ENCODE measurements at regions not wholly inside any gene's neighbourhood (a gene's known extent, or its start where the extent isn't known, plus 50 kb on each side); places are given as distances from the start of the nearest gene placed in this dataset.

GRCh38 chr2:149899390-149899789 lies 311.8 kb upstream of the MMADHC start:
- TF ChIP-seq POLR2AphosphoS5 (IDR thresholded peaks at IDR 0.05; ENCODE audit: control insufficient read depth, insufficient read depth, low read depth, low read length) (no peak), MAZ (CRISPR knock-in tag; conservative IDR thresholded peaks at IDR 0.05 in 1 of 2, IDR thresholded peaks at IDR 0.05 in 1 of 2) (no peak), ATF6 (CRISPR knock-in tag; IDR thresholded peaks at IDR 0.05) (no peak), ZFP30 (CRISPR knock-in tag; IDR thresholded peaks at IDR 0.05; ENCODE audit: borderline replicate concordance) (no peak), CTCF (IDR thresholded peaks at IDR 0.05 in 2 of 3, conservative IDR thresholded peaks at IDR 0.05 in 1 of 3; ENCODE audit: insufficient read depth in 2 of 3, low read depth in 1 of 3, low read length in 3 of 3) (no peak), ZBTB11 (CRISPR knock-in tag; IDR thresholded peaks at IDR 0.05) (no peak), BCL6 (CRISPR knock-in tag; IDR thresholded peaks at IDR 0.05) (no peak), EZH2 (IDR thresholded peaks at IDR 0.05; ENCODE audit: borderline replicate concordance, low read depth, low read length) (no peak), YY1 (IDR thresholded peaks at IDR 0.05; ENCODE audit: borderline replicate concordance in 1 of 3, control insufficient read depth in 1 of 3, extremely low read depth in 1 of 3, insufficient read depth in 3 of 3, insufficient read length in 1 of 3, insufficient replicate concordance in 2 of 3, low read depth in 1 of 3, low read length in 2 of 3) (no peak), NCOA4 (IDR thresholded peaks at IDR 0.05; ENCODE audit: partially characterized antibody) (no peak), CBX8 (IDR thresholded peaks at IDR 0.05; ENCODE audit: borderline replicate concordance, extremely low read depth, low read depth, low read length, poor library complexity, severe bottlenecking) (no peak), NR2C2 (CRISPR knock-in tag; IDR thresholded peaks at IDR 0.05) (no peak), NR2C2 (tag; IDR thresholded peaks at IDR 0.05) (no peak)

Data from K562 (cell line).